ENCODE measurements at regions not wholly inside any gene's neighbourhood (a gene's known extent, or its start where the extent isn't known, plus 50 kb on each side); places are given as distances from the start of the nearest gene placed in this dataset.

DNA sequence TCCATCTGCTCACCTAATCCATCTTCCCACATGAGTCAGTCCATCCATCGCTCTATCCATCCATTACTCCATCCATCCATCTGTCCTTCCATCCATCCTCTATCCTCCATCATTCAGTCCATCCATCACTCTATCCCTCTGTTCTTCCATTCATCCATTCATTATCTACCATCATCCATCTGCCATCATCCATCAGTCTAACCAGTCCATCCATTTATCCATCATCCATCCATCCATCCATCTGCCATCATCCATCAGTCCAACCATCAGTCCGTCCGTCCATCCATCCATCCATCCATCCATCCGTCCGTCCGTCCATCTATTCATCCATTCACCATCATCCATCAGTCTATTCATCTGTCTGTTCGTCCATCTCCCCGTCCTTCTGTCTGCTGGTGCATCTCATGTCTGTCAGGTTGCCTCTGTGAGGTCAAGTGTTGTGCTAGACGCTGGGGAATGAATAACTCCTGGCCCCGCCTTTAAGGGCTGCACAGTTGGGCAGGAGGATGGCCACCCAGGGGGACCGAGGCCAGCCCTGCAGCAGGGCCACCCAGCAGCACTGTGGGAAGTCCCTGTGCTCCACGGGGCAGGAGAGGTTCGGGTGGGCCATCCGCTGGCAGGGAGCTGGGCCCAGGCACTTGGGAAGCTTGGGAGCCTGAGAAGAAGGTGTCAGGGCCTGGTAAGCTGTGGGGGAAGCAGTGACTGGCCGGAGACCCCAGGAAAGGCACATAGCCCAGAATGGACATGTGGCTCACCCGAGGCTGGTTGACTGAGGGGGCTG is 137.1 kb downstream of the CTTN start:
- no peak for DNase-seq (ENCODE audit: low read depth in 1 of 2, low spot score in 1 of 2)

DNA sequence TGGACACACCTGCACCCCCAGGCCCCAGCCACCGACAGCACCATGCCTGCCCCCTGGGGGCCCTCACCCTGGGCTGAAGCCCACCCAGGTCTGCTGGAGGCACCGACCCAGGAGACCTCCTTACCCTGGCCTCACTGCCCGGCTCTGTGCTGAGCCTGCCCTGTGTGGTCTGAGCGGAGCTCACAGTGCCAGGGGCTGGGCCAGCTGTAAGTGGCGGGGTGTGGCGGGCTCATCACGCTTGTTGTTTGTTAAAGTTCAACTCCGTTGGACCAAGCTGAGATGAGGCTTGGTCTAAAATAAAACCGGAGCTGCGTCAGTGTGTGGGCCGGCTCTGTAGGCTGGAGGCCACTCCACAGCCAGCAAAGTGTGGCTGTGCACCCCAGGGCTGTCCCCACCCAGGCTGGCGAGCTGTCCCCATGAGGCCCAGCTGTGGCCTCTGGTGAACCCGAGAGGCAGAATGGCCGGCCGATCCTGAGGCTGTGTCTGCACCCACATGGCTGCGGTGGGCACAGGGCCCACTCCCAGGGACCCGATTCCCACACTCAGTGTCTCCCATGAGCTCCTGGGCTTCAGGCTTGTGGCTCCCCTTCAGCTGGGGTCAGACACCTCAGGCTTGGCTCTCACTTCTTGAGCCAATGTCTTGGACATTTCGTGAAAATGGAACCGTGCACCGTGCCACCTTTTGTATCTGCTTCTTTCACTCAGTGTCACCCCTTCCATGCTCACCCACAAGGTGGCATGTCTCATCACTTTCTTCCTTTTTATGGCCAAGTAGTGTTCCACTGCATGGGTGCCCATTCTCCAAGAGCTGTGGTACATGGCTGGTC is 137.9 kb downstream of the CTTN start:
- no peak for DNase-seq (ENCODE audit: low read depth in 1 of 2, low spot score in 1 of 2)

DNA sequence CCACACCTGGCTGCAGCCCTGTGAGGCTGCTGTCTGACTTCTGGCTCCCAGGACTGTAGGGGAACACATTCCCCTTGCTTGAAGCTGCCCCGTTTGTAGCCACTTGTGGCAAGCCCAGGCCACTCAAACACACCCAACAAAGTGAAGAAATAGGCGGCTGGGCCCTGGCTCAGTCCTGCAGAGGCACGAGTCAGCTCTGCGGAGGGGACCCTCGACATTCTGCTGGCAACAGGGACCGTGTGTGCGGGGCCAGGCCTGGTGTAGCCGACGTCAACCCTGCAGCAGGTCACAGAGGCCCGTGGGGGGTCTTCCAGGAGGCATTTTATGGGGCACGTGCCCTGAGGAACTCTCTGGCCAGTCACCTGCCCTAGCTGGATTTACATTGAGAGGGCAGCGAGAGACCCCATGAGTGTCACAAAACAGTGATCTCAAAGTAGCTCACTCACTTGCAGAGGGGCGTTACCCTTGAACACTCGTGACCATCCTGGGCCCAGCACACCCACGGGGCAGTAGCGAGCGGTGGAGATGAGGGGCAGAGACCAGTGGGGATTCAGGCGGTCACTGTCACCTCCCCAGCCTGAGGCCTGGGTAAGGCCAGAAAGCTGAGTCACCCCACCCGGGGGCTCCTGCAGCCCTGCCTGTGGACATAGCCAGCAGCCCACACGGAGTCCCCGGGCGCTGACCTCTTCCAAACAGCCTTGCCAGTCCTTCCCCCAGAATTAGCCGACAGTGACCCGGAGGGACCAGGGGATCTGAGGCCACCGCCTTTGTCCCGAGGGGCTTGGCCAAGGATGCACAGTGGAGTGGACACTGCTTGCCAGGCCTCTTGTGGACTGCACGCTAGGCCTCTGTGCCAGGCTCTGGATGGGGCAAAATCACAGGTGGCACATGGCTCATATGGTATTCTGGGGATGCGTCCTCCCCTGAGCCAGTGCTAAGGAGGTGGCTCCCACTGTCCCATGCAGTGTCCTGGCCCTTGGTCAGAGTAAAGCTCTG is 139.5 kb downstream of the CTTN start:
- no peak for DNase-seq (ENCODE audit: low read depth in 1 of 2, low spot score in 1 of 2)

DNA sequence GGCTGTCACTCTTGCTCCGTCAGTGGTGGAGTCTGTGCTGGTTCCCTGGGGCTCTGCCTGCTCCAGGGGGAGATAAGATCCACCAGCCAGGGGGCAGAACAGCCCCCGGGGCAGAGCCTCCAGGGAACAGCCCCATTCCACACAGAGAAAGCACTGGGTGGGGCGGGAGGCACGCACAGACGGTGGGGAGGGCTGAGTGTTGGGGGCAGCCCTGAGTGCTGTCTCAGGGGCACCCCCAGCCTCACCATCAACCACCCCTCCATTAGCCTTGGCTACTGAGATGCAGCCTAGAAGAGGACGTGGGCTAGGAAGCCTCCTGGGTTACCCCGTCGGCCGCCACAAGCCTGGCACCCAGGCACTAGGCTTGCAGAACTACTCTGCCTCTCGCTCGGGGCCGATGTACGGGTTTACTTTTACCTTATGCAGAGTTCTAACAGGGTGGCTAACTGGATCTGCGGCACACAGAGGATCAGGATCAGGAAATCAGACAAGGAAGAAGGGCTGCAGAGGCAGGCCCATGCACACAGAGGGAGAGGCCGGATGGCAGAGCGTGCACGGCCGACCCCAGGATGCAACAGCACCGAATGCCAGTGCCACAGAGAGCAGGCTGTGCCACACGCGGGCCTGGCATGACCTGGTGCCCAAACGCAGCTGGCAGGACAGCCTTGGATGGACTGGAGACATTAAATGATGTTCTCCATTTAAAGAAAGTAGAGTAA is 140.5 kb downstream of the CTTN start:
- no peak for DNase-seq (ENCODE audit: low read depth in 1 of 2, low spot score in 1 of 2)

DNA sequence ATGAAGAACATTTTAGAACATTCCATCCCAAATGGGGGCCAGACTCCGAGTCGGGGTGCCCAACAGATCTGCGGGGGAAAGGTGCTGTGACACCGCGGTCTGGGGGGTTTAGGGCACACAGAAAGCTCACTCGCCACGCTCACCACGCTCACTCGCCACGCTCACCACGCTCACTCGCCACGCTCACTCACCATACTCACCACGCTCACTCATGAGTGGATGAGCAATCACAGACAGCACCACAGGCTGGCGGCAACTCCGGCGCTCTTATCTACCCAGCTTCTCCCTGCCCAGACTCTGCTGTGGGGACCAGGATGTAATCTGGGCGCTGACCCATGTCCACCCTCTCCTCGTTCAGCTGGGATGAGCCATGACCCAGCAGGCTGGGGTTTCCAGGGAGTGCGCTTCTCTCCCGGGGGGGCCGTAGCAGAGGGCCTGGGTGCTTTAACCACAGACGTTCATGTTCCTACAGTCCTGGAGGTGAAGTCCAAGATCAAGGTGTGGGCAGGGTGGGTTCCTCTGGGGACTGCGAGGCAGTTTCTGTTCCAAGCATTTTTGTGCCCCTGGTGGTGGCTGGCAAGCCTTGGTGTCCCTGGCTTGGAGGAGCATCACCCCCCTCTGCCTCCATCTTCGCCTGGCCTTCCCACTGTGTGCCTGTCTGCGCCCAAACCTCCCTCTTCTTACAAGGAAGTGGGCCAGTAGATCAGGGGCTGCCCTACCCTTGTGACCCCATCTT is 141.2 kb downstream of the CTTN start:
- DNase-seq (ENCODE audit: low read depth in 1 of 2, low spot score in 1 of 2): no peak

DNA sequence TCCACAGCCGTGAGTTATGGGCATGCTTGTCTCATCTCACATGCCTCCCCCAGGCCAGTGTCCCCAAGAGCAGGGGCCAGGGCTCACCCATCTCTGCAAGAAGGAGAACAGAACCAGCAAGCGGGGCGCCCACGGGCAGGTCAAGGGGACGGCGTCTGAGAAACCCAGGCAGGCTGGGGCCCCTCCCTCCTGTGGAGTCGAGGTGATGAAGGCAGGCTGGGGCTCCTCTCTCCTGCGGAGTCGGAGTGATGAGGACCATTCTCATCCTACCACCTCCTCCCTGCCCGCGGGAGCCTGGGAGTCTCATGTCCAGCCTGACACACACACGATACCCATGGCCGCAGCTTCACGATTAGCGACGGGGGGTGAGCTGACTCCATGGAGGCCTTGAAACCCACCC is 141.9 kb downstream of the CTTN start:
- no peak for DNase-seq (ENCODE audit: low read depth in 1 of 2, low spot score in 1 of 2)

DNA sequence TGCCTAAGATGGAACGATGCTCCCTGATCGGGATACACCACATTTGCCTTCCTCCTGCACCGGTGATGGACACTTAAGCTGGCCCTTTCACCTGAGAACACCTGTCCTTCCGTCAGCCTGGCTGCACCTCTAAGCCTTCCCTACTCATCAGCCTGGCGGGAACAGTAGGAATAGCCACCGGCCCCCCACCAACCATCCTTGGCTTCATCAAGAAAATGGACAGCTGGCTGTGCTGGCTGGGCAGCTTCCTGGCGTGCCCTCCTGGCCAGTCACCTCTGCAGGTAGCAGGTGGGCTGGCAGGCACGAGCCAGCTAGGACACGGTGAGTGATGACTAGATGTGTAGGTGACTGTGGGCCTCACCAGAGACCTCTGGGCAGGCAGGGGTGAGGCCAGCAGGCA is 142.8 kb downstream of the CTTN start:
- DNase-seq (ENCODE audit: low read depth in 1 of 2, low spot score in 1 of 2): no peak

DNA sequence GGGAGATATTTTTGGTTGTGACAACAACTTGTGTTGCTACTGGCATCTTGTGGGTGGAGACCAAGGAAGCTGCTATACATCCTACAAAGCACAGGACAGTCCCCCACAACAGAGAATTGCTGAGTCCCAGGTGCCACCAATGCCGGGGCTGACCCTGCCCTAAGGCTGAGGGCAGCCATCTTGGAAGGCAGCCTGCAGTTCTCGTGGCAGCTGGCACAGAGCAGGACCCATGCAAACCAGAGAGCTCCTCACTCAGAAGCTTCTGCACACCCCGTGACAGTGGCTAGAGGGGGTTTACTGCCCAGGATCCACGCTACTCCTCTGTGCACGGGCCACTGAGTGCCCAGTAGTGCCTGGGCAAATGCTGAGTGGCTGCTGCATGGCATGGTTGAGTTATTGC is 143.4 kb downstream of the CTTN start:
- DNase-seq (ENCODE audit: low read depth in 1 of 2, low spot score in 1 of 2): no peak

DNA sequence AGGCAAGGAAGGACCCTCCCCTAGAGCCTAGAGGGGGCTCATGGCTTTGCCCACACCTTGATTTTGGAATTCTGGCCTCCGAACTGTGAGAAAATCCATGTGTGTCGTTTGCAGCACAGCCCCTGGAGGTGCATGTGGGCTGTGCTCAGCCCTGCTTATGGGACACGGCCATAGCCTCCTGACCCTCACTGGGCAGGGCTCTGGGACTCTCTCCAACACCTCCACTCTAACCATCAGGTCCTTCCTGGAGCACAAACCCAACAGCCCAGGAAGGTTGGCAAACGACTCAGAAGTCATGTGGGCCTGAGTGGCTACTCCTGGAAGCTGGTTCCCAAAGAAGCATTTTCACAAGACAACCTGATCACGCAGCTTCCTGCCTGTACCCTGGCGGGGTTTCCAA is 144.1 kb downstream of the CTTN start:
- no peak for DNase-seq (ENCODE audit: low read depth in 1 of 2, low spot score in 1 of 2)

DNA sequence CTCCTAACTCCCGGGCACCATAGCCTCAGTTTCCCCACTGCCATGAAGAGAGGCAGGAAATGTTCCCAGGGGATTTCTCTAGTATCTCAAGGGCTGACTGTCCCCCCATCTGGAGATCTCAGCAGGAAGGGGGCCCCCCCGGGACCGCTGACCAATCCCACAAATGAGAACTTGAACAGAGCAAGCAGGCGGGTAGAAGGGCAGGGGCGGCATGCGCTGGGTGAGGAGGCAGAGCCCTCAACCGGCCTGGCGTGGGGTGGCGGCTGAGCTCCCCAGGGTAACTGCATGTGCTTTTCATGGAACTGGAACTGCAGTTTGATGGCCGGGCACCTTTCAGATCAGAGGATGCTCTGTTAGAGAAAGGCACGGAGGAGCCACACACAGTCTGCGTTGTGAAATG is 144.5 kb downstream of the CTTN start:
- no peak for DNase-seq (ENCODE audit: low read depth in 1 of 2, low spot score in 1 of 2)

DNA sequence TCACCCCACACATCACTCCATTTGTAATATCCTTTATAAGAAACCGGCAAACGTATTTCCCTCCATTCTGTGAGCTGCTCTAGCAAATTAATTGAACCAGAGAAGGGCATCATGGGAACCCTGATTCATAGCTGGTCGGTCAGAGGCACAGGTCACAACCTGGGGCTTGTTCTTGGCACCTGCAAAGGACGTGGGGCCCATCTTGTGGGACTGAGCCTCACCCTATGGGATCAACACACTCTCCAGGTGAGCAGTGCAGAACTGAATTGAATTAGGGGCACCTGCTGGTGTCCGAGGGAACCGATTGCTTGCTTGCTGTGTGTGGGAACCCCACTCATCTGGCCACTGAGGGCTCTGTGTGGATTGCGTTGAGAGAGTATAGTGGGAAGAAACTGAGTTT is 145.3 kb downstream of the CTTN start:
- no peak for DNase-seq (ENCODE audit: low read depth in 1 of 2, low spot score in 1 of 2)

DNA sequence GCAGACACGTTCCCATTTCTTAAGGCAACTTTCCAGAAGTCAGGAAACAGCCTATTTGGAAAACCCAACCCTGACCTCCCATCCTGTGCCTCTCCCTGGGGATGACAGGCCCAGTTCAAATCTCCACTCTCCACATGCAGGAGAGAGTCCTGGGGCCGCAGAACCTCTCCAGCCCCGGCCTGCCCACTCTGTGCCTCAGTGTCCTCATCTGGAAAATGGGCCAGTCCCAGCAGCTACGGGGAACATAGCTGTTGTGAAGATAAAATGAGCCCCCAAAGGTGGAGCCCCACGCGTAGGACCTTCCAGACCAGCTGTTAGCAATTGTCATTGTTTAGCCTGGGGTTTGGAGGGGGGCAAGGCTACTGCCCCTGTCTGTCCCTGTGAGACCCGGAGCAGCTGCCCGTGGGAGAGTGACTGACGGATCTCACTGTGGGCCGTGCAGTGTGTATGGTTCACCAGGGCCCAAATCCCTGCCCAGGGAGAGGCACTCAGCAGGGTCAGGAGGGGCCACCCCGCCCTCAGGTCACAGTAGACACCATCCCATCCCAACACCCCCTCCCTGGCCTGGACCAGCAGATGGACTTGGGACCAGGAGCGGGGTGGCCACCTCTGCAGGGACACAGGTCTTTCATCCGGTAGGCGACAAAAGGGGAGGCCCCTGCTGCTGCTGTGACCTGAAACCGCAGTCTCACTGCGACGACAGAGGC is 145.9 kb downstream of the CTTN start:
- DNase-seq (ENCODE audit: low read depth in 1 of 2, low spot score in 1 of 2): no peak

DNA sequence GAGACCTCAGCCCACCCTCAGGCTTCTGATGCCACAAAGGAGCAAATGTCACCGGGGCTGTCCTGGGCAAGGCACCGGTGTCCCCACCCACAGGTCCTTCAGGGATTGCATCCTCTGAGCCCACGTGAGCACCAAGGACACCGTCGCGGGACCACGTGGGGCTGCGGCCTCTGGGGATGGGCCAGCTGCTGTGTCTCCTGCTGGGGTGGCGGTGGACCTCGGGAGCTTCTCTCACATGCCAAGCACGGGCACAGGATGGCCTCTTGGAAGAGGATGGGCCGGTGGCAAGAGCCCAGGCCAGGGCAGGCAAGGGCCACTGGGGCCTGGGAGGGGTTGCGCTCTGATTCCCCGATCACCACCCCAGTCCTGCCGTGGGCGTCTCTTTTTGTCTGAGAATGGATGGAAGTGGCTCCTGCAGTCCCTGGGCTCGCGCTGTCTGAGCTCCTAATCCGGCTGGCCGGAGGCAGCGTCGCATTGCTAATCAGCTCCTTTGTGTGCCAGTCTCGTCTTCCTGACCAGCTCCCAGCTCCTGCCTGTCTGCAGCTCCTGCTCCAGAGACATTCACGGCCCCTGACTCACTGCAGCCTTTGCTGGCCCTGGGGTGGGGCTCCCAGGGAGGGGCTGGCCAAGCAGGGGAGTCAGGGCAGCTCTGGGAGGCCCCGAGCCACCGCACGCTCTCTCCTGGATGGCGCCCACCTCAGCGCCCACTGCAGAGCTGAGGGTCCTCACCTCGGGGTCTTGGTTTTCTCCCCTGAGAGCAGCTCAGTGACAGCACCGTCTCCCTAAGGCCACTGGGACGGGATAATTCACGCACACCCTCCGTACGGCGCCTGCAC is 146.7 kb downstream of the CTTN start:
- no peak for DNase-seq (ENCODE audit: low read depth in 1 of 2, low spot score in 1 of 2)

DNA sequence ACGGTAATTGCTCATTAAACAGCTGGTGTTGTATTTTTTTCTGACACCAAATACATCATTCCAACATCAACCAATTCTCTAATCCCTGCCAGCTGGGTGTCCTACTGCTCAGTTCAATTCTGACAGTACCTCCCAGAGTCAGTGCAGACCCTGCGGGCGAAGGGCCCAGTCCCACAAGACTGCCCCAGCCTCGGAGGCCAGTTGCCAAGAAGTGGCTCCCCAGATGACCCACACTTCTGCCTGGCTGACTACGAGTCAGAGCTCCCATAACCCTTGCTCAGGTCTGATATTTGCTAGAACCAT is 147.2 kb downstream of the CTTN start:
- DNase-seq (ENCODE audit: low read depth in 1 of 2, low spot score in 1 of 2): no peak

DNA sequence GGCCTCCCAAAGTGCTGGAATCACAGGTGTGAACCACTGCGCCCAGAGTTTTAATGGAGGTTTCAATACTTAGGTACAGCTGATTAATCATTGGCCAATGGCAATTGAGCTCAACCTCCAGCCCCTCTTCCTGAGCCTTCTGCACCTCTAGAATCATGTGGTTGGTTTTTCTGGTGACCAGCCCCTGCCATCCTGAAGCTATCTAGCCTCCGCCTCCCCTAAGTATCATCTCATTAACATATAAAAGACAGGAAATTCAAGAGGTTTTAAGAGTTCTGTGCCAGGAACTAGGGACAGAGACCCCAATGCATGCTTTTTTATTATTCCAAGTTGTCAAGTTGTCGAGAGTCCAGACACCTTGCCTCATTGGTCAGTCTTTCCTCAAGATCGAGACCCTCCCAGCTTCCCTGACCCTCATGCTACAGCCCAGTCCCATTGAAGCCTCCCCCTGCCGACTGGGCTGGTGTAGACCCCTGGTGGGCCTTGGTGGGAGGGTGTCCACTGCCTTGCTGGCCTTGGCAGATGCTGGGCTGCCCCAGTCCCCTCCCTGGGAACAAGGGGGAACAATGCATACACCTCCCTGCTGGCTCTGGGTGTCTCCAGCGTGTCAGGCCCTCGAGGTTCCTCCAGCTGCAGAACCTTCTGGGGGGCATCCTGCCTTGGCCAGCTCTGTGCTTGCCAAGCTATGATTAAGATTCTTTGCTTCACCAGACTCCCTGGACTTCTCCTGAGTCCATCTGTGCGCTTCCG is 148.0 kb downstream of the CTTN start:
- DNase-seq (ENCODE audit: low read depth in 1 of 2, low spot score in 1 of 2): no peak

DNA sequence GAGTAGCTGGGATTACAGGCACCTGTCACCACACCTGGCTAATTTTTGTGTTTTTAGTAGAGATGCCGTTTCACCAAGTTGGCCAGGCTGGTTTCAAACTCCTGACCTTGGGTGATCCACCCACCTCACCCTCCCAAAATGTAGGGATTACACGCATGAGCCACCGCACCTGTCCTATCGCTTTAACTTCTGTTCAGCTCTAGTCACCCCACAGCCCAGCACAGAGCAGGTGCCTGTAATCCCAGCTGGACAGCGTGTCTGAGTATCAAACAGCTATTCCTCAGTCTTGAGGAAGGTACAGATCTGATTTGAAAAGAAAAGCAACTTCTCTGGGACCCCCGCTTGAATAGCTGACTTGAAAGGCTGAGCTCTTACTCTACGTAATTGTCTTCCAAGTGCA is 149.1 kb downstream of the CTTN start:
- no peak for DNase-seq (ENCODE audit: low read depth in 1 of 2, low spot score in 1 of 2)

DNA sequence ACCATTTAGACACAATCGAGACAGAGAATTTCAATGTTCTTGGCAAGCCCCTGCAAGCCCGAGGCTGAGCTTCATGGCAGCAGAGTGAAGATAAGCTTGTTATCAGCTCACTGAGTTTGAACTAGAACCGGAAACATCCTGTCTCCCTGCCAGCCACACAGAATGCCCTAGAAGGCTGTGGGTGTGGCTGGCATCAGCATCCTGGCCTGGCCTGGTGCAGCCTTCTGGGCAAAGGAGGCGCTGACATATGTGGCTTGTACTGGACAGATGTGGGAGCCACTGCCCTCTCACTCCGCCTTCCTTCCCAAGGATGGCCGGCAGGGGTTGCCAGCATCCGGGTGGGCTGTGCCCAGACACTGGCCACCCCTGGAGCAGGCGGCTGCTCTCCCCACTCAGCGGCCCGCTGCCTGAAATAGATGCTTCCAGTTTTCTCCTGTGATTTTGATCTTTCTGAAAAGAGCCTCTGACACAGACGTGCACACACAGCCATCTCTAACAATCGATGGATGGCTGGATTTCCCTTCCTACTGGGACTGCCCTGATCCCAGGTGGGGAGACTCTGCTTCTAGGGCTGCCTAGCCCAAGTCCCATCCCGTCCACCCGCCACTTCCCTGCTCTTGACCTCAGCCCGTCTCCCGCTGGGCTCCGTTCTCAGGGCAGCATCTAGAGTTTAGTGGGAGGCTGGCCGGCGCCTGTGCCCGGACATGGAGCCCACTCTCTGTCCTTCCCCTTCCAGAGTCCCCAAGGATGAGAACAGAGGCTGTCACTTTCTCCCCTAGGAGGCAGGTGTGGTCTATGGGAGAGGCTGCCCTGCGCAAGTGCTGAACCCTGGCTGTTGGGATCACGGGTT is 149.7 kb downstream of the CTTN start:
- DNase-seq (ENCODE audit: low read depth in 1 of 2, low spot score in 1 of 2): no peak
